SK-N-SH (cell line): ENCODE measurements at regions not wholly inside any gene's neighbourhood (a gene's known extent, or its start where the extent isn't known, plus 50 kb on each side); places are given as distances from the start of the nearest gene placed in this dataset.

Experiments
- CTCF ChIA-PET: fragments of 300-600, 350-600 bp; formaldehyde crosslinking; extraction: SDS; loops from one replicate; lab custom pipeline; 2021; lab: Yijun Ruan, JAX
- POLR2A ChIA-PET: fragments of 350-600 bp; sonication (Branson Sonifier 250); formaldehyde crosslinking; extraction: SDS; loops from one replicate; lab custom pipeline; 2020; ENCODE audit warnings: antibody characterized with exemption, inconsistent platforms; lab: Yijun Ruan, JAX
- DNase-seq: peaks from one replicate; pipeline ENCODE4 v3.0.0; 2012
- H2AFZ ChIP-seq: fragments of 200-600 bp; sonication (generic); 2 replicates; pipeline ENCODE4 v1.8.1; 2016; ENCODE audit warnings: antibody characterized with exemption, mild to moderate bottlenecking, low read depth
- H3F3A ChIP-seq: fragments of 200-600 bp; sonication (generic); replicated peaks from 2 replicates; pipeline ENCODE3; 2016; ENCODE audit warnings: antibody characterized with exemption, mild to moderate bottlenecking; ENCODE audit not compliant: insufficient read depth
- H3K27ac ChIP-seq, 2 experiments: fragments of 200-500 bp in 1 of 2; fragments of 200-600 bp in 1 of 2; sonication (Bioruptor generic) in 1 of 2; sonication (generic), shearing (Covaris generic) in 1 of 2; 2 replicates each; pipeline versions ENCODE4 v1.5.1 to v1.6.1; 2014 to 2016; ENCODE audit warnings: low read depth in 2 of 2, inconsistent platforms in 1 of 2, low read length in 1 of 2, mild to moderate bottlenecking in 1 of 2, mixed read lengths in 1 of 2
- H3K27me3 ChIP-seq: fragments of 200-600 bp; sonication (generic), shearing (Covaris generic); 2 replicates; pipeline ENCODE4 v1.6.1; 2016; ENCODE audit warnings: mixed run types; ENCODE audit not compliant: insufficient read depth
- H3K36me3 ChIP-seq, 2 experiments: fragments of 200-500 bp in 1 of 2; fragments of 200-600 bp in 1 of 2; sonication (Bioruptor generic) in 1 of 2; sonication (generic) in 1 of 2; replicated peaks in 1 of 2; 2 replicates each; pipeline versions ENCODE3 to v1.5.1; 2014 to 2016; ENCODE audit warnings: low read length in 1 of 2, mild to moderate bottlenecking in 1 of 2; ENCODE audit not compliant: insufficient read depth in 2 of 2, control insufficient read depth in 1 of 2
- H3K4me1 ChIP-seq, 2 experiments: fragments of 200-500 bp in 1 of 2; fragments of 200-600 bp in 1 of 2; sonication (Bioruptor generic) in 1 of 2; sonication (generic), shearing (Covaris generic) in 1 of 2; 2 replicates each; pipeline versions ENCODE4 v1.5.1 to v1.6.1; 2014 to 2016; ENCODE audit warnings: low read depth in 1 of 2, low read length in 1 of 2, mixed run types in 1 of 2; ENCODE audit not compliant: insufficient read depth in 2 of 2, control insufficient read depth in 1 of 2
- H3K4me2 ChIP-seq: fragments of 200-600 bp; sonication (generic), shearing (Covaris generic); 2 replicates; pipeline ENCODE4 v1.6.1; 2017; ENCODE audit warnings: mixed run types
- H3K4me3 ChIP-seq, 2 experiments: fragments of 200-500 bp in 1 of 2; fragments of 200-600 bp in 1 of 2; sonication (Bioruptor generic) in 1 of 2; sonication (generic), shearing (Covaris generic) in 1 of 2; 2 replicates each; pipeline versions ENCODE4 v1.5.1 to v1.8.1; 2014 to 2016; ENCODE audit warnings: low read depth in 2 of 2, inconsistent platforms in 1 of 2, low read length in 1 of 2, mild to moderate bottlenecking in 1 of 2, mixed read lengths in 1 of 2, moderate library complexity in 1 of 2
- H3K79me2 ChIP-seq: fragments of 200-600 bp; sonication (generic); 2 replicates; pipeline ENCODE4 v1.8.1; 2017; ENCODE audit warnings: mild to moderate bottlenecking; ENCODE audit not compliant: insufficient read depth
- H3K9ac ChIP-seq: fragments of 200-600 bp; sonication (generic); 2 replicates; pipeline ENCODE4 v1.6.1; 2017; ENCODE audit warnings: mixed run types
- H3K9me2 ChIP-seq: fragments of 200-600 bp; sonication (generic); 2 replicates; pipeline ENCODE4 v1.6.1; 2017; ENCODE audit warnings: mixed run types
- H3K9me3 ChIP-seq: fragments of 200-600 bp; sonication (generic); 2 replicates; pipeline ENCODE4 v1.6.1; 2017; ENCODE audit warnings: mixed run types, mild to moderate bottlenecking, moderate library complexity
- H4K20me1 ChIP-seq: fragments of 200-600 bp; sonication (generic); 2 replicates; pipeline ENCODE4 v1.6.1; 2017; ENCODE audit warnings: mild to moderate bottlenecking, mixed run types; ENCODE audit not compliant: insufficient read depth
- CHD2 ChIP-seq: fragments of 150-350 bp; IDR thresholded peaks from 2 replicates; pipeline ENCODE4 v1.6.1; 2018; ENCODE audit warnings: low read length; ENCODE audit not compliant: partially characterized antibody
- ELF1 ChIP-seq: IDR thresholded peaks from 2 replicates; pipeline ENCODE4 v1.4.0; 2012
- EP300 ChIP-seq, 2 experiments: IDR thresholded peaks; 2 replicates each; pipeline versions ENCODE4 v1.4.0 to v1.6.1; 2012; ENCODE audit warnings: borderline replicate concordance in 1 of 2, low read depth in 1 of 2, low read length in 1 of 2
- EZH2phosphoT487 ChIP-seq: fragments of 200-600 bp; sonication (generic); IDR thresholded peaks from 2 replicates; pipeline ENCODE4 v1.6.1; 2017; ENCODE audit warnings: low read depth, mixed run types, mild to moderate bottlenecking, antibody characterized with exemption, moderate library complexity, borderline replicate concordance
- FOSL2 ChIP-seq: IDR thresholded peaks from 2 replicates; pipeline ENCODE4 v1.4.0; 2012; ENCODE audit warnings: low read depth, mild to moderate bottlenecking, moderate library complexity, borderline replicate concordance
- FOXJ3 ChIP-seq: sonication (generic); formaldehyde crosslinking; IDR thresholded peaks from 2 replicates; pipeline ENCODE4 v1.5.1; 2020; ENCODE audit warnings: mild to moderate bottlenecking, missing genetic modification reagents
- FOXM1 ChIP-seq: IDR thresholded peaks from 2 replicates; pipeline ENCODE4 v1.4.0; 2012; ENCODE audit warnings: low read depth, mild to moderate bottlenecking
- GATA2 ChIP-seq: sonication (generic); formaldehyde crosslinking; IDR thresholded peaks from 2 replicates; pipeline ENCODE4 v1.5.0; 2020; ENCODE audit warnings: mild to moderate bottlenecking, missing genetic modification reagents
- IRF3 ChIP-seq: fragments of 150-350 bp; IDR thresholded peaks from 2 replicates; pipeline ENCODE4 v1.6.1; 2016; ENCODE audit warnings: mild to moderate bottlenecking, low read depth, low read length
- JUND ChIP-seq: IDR thresholded peaks from 2 replicates; pipeline ENCODE4 v1.4.0; 2012
- MXI1 ChIP-seq: IDR thresholded peaks from 2 replicates; pipeline ENCODE4 v1.6.1; 2012; ENCODE audit warnings: mild to moderate bottlenecking, low read depth, low read length, improper control_type of control experiment
- NFIC ChIP-seq: IDR thresholded peaks from 2 replicates; pipeline ENCODE4 v1.4.0; 2012; ENCODE audit warnings: borderline replicate concordance
- NRF1 ChIP-seq: IDR thresholded peaks from 2 replicates; pipeline ENCODE4 v1.6.1; 2012; ENCODE audit warnings: low read depth, mild to moderate bottlenecking, low read length
- POLR2AphosphoS5 ChIP-seq: IDR thresholded peaks from 2 replicates; pipeline ENCODE4 v1.6.1; 2012; ENCODE audit warnings: low read depth, low read length
- RAD21 ChIP-seq: IDR thresholded peaks from 2 replicates; pipeline ENCODE4 v1.6.1; 2012; ENCODE audit warnings: mild to moderate bottlenecking, low read length
- RCOR1 ChIP-seq: fragments of 150-350 bp; IDR thresholded peaks from 2 replicates; pipeline ENCODE4 v1.6.1; 2017; ENCODE audit warnings: antibody characterized with exemption, low read length
- REST ChIP-seq: IDR thresholded peaks from 2 replicates; pipeline ENCODE4 v1.6.1; 2012; ENCODE audit warnings: mild to moderate bottlenecking, low read depth, low read length, moderate library complexity
- RXRA ChIP-seq: IDR thresholded peaks from 2 replicates; pipeline ENCODE4 v1.4.0; 2012; ENCODE audit warnings: low read depth, mild to moderate bottlenecking, borderline replicate concordance
- SIN3A ChIP-seq: IDR thresholded peaks from 2 replicates; pipeline ENCODE4 v1.6.1; 2012; ENCODE audit warnings: low read depth, mild to moderate bottlenecking, low read length, moderate library complexity, borderline replicate concordance
- SMC3 ChIP-seq: IDR thresholded peaks from 2 replicates; pipeline ENCODE4 v1.6.1; 2012; ENCODE audit warnings: low read depth, low read length, improper control_type of control experiment
- TAF1 ChIP-seq: IDR thresholded peaks from 2 replicates; pipeline ENCODE4 v1.6.1; 2012; ENCODE audit warnings: low read depth, mild to moderate bottlenecking, low read length, moderate library complexity, borderline replicate concordance
- TCF12 ChIP-seq: IDR thresholded peaks from 2 replicates; pipeline ENCODE4 v1.4.0; 2012
- TEAD4 ChIP-seq: IDR thresholded peaks from 2 replicates; pipeline ENCODE4 v1.4.0; 2012; ENCODE audit warnings: mild to moderate bottlenecking, borderline replicate concordance; ENCODE audit not compliant: insufficient read depth
- USF2 ChIP-seq: fragments of 150-350 bp; IDR thresholded peaks from 2 replicates; pipeline ENCODE4 v1.6.1; 2017; ENCODE audit warnings: antibody characterized with exemption, low read length, low read depth, borderline replicate concordance
- YY1 ChIP-seq: IDR thresholded peaks from 2 replicates; pipeline ENCODE4 v1.4.0; 2012; ENCODE audit warnings: low read depth, mild to moderate bottlenecking
- ZBTB33 ChIP-seq: IDR thresholded peaks from 2 replicates; pipeline ENCODE4 v1.4.0; 2012; ENCODE audit warnings: low read depth, borderline replicate concordance
- TF ChIP-seq, protein P1 (sequence below): IDR thresholded peaks from 2 replicates; pipeline ENCODE4 v1.4.0; 2012; ENCODE audit warnings: low read depth
- TF ChIP-seq, protein P2 (sequence below): IDR thresholded peaks from 2 replicates; pipeline ENCODE4 v1.4.0; 2012; ENCODE audit warnings: low read depth, borderline replicate concordance

DNA sequence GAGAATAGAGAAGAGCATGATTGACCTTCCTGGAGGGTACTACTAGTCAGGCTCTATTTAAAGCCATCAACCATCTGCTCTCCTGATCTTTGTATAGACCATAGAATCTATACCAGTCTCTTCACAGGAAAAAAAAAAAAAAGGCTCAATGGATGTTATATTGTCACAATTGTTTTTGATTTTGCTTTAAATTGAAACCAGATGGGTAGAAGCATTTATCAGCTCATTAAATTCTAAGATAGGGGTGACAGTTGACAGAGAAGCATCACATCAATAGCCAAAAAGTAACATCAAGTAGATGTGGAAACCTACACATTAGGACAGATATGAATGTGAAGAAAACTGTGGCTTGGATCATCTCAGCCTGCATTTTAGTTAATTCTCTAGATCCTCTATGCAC is 558.9 kb upstream of the MBL2 start:
- Histone ChIP-seq H3K27ac (peak overlapping the region in 1 of 2 experiments; percentile 39; a peak in 1 of 4 replicates), H3K9me2 (peaks cover 2% of the 10 kb centered on the region; the same call in 1 of the 2 replicates), H3F3A (no peaks in the 10 kb centered on the region), H3K9me3 (no peaks in the 10 kb centered on the region), H2AFZ (no peak overlapping the region), H3K9ac (no peak overlapping the region), H4K20me1 (no peaks in the 10 kb centered on the region), H3K36me3 (no peaks in the 10 kb centered on the region), H3K4me3 (no peak overlapping the region), H3K79me2 (no peaks in the 10 kb centered on the region), H3K27me3 (no peaks in the 10 kb centered on the region), H3K4me1 (no peaks in the 10 kb centered on the region; a peak in 1 of 4 replicates), H3K4me2 (no peak overlapping the region)
- peak; percentile 23 for DNase-seq
- ChIA-PET CTCF (no interaction called here), POLR2A (no interaction called here)
- TF ChIP-seq FOXM1, result no peak
- no peak for TF ChIP-seq YY1
- no peak for TF ChIP-seq FOSL2
- no peak for TF ChIP-seq NFIC
- no peak for TF ChIP-seq FOXJ3 (CRISPR knock-in tag)
- TF ChIP-seq, protein P1, sequence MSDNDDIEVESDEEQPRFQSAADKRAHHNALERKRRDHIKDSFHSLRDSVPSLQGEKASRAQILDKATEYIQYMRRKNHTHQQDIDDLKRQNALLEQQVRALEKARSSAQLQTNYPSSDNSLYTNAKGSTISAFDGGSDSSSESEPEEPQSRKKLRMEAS, result no peak
- TF ChIP-seq ELF1, result no peak
- no peak for TF ChIP-seq MXI1
- TF ChIP-seq RXRA, result no peak
- no peak for TF ChIP-seq TEAD4
- no peak for TF ChIP-seq POLR2AphosphoS5
- peak in 1 of 2 experiments; percentile 57; a peak in 2 of 4 replicates for TF ChIP-seq EP300 (IDR thresholded peaks at IDR 0.05; ENCODE audit: borderline replicate concordance in 1 of 2, low read depth in 1 of 2, low read length in 1 of 2)
- no peak for TF ChIP-seq SIN3A
- TF ChIP-seq IRF3, result no peak
- TF ChIP-seq NRF1, result no peak
- TF ChIP-seq JUND, result no peak
- peak; percentile 69 for TF ChIP-seq GATA2 (CRISPR knock-in tag)
- no peak for TF ChIP-seq TAF1
- TF ChIP-seq, protein P2, sequence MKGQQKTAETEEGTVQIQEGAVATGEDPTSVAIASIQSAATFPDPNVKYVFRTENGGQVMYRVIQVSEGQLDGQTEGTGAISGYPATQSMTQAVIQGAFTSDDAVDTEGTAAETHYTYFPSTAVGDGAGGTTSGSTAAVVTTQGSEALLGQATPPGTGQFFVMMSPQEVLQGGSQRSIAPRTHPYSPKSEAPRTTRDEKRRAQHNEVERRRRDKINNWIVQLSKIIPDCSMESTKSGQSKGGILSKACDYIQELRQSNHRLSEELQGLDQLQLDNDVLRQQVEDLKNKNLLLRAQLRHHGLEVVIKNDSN, result no peak
- 0 out of 2 replicates have a peak, but pooled peaks have one; percentile 1 for TF ChIP-seq RAD21
- TF ChIP-seq ZBTB33, result no peak
- no peak for TF ChIP-seq REST
- TF ChIP-seq CHD2, result no peak
- peak; percentile 56 for TF ChIP-seq TCF12
- TF ChIP-seq SMC3, result no peak
- TF ChIP-seq EZH2phosphoT487, result no peak
- no peak for TF ChIP-seq USF2
- no peak for TF ChIP-seq RCOR1
